AG10803 (cell line): ENCODE measurements at regions not wholly inside any gene's neighbourhood (a gene's known extent, or its start where the extent isn't known, plus 50 kb on each side); places are given as distances from the start of the nearest gene placed in this dataset.
A peak's percentile ranks its signal among the peaks of the same experiment; 100 is the strongest.
"Not testable (repeated sequence)": the region's sequence is repeated elsewhere in the genome, so short reads cannot be mapped to it uniquely, and the experiment has no call there.

Experiments
- DNase-seq: peaks from one replicate; pipeline ENCODE4 v3.0.0; 2010; ENCODE audit warnings: low read depth
- H3K4me3 ChIP-seq: 2 replicates; pipeline ENCODE4 v1.5.1; 2011; ENCODE audit warnings: mild to moderate bottlenecking, low read length, control low read depth
- CTCF ChIP-seq: conservative IDR thresholded peaks from 2 replicates; pipeline ENCODE4 v1.5.1; 2011; ENCODE audit warnings: mild to moderate bottlenecking, low read length, control low read depth, inconsistent platforms

- H3K4me3 ChIP-seq, result no peak overlapping the region
- TF ChIP-seq CTCF, result no peak
- DNase-seq, result peak; percentile 9
Measured at GRCh38 chr6:77095936-77096627, 367.2 kb downstream of the HTR1B start.

GRCh38 chr6:77094821-77095220, 368.5 kb downstream of the HTR1B start:
- no peak for TF ChIP-seq CTCF
- no peak overlapping the region for H3K4me3 ChIP-seq
- DNase-seq, result no peak

- H3K4me3 ChIP-seq, result no peak overlapping the region
- DNase-seq, result peak; percentile 52
- no peak for TF ChIP-seq CTCF
Measured at GRCh38 chr6:77092971-77093370, 370.3 kb downstream of the HTR1B start.

- no peak overlapping the region for H3K4me3 ChIP-seq
- no peak for TF ChIP-seq CTCF
- peak; percentile 4 for DNase-seq
Measured at GRCh38 chr6:77089776-77090175, 373.5 kb downstream of the HTR1B start.

- DNase-seq, H3K4me3 ChIP-seq: not testable (repeated sequence)
Measured at GRCh38 chr6:77087794-77088318, 375.4 kb downstream of the HTR1B start.

- DNase-seq, result no peak
- no peak overlapping the region for H3K4me3 ChIP-seq
- no peak for TF ChIP-seq CTCF
Measured at GRCh38 chr6:77074037-77074713, 389.1 kb downstream of the HTR1B start.

- H3K4me3 ChIP-seq, result no peak overlapping the region
- TF ChIP-seq CTCF, result no peak
- no peak for DNase-seq
Measured at GRCh38 chr6:77073410-77073760, 389.9 kb downstream of the HTR1B start.
